LNCaP clone FGC (cell line): ENCODE measurements at regions not wholly inside any gene's neighbourhood (a gene's known extent, or its start where the extent isn't known, plus 50 kb on each side); places are given as distances from the start of the nearest gene placed in this dataset.

ENCODE experiments used
- DNase-seq: peaks from one replicate; pipeline ENCODE4 v3.0.0-alpha.2; 2011; ENCODE audit warnings: low read depth
- H3K4me3 ChIP-seq: 2 replicates; pipeline ENCODE4 v1.5.1; 2011; ENCODE audit warnings: mild to moderate bottlenecking, low read depth, low read length, control low read depth
- TF ChIP-seq, protein P1 (sequence below): IDR thresholded peaks from 2 replicates; pipeline ENCODE4 v1.5.1; 2012; ENCODE audit warnings: mild to moderate bottlenecking; ENCODE audit not compliant: control insufficient read depth, insufficient read depth; ENCODE audit errors: extremely low read depth

DNA sequence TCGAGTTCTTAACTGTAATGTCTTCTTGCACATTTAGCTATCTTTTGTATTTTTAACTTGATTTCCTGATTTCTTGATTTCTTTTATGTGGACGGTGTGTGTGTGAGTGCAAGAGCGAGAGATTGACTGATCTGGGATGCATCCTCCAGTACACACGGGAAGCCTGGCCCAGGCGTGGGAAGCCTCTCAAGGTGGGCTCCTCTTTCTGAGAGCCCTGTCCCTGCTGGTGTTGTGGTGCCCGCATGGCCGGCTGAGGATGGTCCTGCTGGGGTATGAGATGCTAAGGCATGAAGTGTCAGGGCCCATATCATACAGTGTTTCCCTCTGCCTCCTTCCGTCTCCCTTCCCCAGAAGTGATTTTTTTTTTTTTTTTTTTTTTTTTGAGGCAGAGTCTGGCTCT, 130.8 kb upstream of the TCERG1L start:
- DNase-seq = no peak
- no peak overlapping the region for H3K4me3 ChIP-seq
- TF ChIP-seq, protein P1, sequence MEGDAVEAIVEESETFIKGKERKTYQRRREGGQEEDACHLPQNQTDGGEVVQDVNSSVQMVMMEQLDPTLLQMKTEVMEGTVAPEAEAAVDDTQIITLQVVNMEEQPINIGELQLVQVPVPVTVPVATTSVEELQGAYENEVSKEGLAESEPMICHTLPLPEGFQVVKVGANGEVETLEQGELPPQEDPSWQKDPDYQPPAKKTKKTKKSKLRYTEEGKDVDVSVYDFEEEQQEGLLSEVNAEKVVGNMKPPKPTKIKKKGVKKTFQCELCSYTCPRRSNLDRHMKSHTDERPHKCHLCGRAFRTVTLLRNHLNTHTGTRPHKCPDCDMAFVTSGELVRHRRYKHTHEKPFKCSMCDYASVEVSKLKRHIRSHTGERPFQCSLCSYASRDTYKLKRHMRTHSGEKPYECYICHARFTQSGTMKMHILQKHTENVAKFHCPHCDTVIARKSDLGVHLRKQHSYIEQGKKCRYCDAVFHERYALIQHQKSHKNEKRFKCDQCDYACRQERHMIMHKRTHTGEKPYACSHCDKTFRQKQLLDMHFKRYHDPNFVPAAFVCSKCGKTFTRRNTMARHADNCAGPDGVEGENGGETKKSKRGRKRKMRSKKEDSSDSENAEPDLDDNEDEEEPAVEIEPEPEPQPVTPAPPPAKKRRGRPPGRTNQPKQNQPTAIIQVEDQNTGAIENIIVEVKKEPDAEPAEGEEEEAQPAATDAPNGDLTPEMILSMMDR = no peak

DNA sequence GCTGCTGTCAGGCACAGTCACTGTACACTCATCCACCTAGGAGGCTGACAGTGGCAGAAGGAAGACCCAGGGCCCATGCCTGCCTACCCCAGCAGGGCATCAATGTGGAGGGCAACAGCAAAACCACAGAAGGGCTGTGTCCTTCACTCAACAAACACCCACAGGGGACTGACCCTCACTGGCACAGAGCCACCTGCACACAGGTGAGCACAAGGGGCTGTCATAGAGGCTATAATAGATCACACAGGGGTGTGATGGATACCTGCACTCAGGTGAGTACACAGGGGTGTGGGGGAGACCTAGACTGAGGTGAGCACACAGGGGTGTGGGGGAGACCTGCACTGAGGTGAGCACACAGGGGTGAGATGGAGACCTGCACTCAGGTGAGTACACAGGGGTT, 132.8 kb upstream of the TCERG1L start:
- TF ChIP-seq, protein P1 = no peak
- DNase-seq = no peak
- no peak overlapping the region for H3K4me3 ChIP-seq

DNA sequence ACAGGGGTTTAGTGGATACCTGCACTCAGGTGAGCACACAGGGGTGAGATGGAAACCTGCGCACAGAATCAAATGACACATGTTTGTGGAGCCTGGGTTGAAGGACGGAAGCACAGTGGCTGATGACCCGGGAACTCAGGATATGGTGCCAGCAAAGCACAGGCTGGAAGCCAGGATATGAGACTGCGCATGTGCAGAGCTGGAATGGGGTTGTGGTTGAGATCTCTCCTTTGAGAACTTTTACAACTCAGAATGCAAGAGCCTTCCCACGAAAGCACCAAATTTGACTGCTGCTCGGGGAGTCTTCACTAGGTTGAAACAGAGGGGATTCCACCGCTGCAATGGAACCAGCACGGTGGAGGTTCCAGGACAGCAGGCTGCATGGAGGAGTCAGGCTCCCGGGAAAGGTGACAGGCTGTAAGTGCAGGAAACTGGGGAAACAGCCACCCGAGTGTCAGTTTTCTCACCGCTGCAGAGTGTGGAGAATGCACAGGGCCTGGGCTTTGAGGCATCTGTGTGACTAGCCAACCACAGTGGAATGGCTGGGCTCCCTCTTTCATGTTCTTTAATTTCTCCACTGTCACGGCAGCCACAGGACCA, 133.4 kb upstream of the TCERG1L start:
- TF ChIP-seq, protein P1 = no peak
- peak; percentile 8 for DNase-seq
- H3K4me3 ChIP-seq = no peak overlapping the region

DNA sequence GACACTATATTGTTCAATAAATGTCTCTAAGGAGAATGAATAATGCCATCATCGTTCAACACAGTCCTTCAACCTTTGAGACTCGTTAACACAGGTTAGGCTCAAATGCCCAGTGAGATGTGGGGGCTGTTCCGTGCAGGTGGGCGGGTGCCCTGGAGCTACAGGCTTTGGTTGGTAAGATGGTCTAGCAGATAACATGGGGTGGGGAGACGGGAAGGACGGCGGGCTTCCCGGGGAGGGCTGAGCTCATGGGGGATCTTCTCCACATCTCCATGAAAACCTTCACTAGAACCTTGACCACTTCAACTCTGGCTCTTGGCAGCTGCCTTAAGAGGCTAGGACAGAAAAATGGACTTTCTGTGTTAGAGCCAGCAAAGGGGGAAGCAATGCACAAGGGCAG, 134.1 kb upstream of the TCERG1L start:
- no peak for DNase-seq

DNA sequence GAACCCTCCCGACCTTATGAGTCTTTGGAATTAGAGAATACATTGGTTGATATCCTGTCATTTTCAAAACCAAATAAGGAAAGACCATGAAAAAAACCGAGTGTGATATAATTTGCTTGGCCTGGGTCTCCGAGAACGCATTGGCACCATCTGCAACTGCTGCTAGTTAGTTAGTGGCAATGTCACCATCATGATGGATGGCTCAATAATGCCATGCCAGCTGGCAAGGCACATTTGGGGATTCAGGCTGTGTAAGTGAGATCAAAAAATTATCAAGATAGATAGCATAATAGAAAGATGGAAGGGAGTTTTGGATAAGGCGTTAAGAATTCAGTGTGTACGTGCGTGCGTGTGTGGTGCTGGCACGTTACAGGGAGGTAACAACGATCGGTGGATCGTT, 134.7 kb upstream of the TCERG1L start:
- TF ChIP-seq, protein P1 = no peak
- H3K4me3 ChIP-seq = no peak overlapping the region
- DNase-seq = no peak

More for the DNA sequence above, 134.1 kb upstream of the TCERG1L start:
- TF ChIP-seq, protein P1 = no peak
- H3K4me3 ChIP-seq = no peak overlapping the region

DNA sequence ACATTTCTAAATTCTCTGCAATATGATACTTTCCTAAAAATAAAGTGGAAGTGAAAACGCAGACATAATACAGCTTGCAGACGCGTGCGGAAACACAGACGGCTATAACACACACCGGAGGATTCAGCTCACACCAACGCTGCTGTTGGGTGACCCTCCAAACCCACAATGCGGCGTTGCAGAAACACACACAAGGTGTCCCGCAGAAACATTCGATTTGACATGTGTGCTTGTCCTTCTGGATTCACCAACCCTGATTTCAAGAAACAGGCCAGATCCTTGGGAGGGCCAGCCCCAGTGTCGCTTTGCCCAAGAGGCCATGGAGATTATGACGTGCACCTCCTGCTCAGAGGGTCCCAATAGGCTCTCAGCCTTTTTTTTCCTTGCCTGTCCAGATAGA, 136.7 kb upstream of the TCERG1L start:
- no peak overlapping the region for H3K4me3 ChIP-seq
- DNase-seq = no peak
- TF ChIP-seq, protein P1 = no peak

DNA sequence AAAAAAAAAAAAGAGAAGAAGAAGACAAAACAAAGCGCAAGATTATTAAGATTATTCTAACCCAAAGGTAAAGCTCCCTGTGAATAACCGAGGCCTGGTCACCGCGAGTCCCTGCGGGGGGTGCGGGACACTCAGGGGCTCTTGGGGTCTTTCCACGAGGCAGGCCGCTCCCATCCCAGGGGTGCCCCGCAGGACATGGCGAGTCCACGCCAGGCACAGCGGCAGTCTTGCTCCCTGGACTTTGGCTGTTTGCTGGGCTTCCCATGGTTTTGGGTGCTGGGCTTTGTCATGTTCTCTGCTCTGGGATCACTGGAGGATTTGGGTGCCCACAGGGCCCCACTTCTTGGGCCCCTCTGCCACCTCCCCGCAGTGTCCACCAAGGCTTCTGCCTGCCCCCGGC, 137.4 kb upstream of the TCERG1L start:
- H3K4me3 ChIP-seq = no peak overlapping the region
- no peak for DNase-seq
- TF ChIP-seq, protein P1 = no peak
